Prostate gland (tissue), 2 donors: ENCODE measurements at regions not wholly inside any gene's neighbourhood (a gene's known extent, or its start where the extent isn't known, plus 50 kb on each side); places are given as distances from the start of the nearest gene placed in this dataset.

Source experiments
- DNase-seq: peaks from one replicate; pipeline ENCODE4 v3.0.0-alpha.2; 2019; ENCODE audit warnings: low spot score
- H3K27ac ChIP-seq, 2 donors: fragments of 200-600 bp; sonication (generic); 2 replicates each; pipeline ENCODE4 v1.5.1; 2017 to 2019
- H3K27me3 ChIP-seq: fragments of 200-600 bp; sonication (generic); replicated peaks from 2 replicates; pipeline ENCODE4 v1.5.1; 2019; ENCODE audit not compliant: insufficient read depth
- H3K36me3 ChIP-seq, 2 donors: fragments of 200-600 bp; sonication (generic); 1 replicate in 1 of 2; 2 replicates in 1 of 2; pipeline versions ENCODE4 v1.5.1 to v1.8.1; 2017 to 2019
- H3K4me1 ChIP-seq: fragments of 200-600 bp; sonication (generic); replicated peaks from 2 replicates; pipeline ENCODE4 v1.5.1; 2019
- H3K4me3 ChIP-seq, 2 donors: fragments of 200-600 bp; sonication (generic); 2 replicates each; pipeline ENCODE4 v1.5.1; 2017 to 2019
- H3K9me3 ChIP-seq: fragments of 200-600 bp; sonication (generic); 2 replicates; pipeline ENCODE4 v1.5.1; 2017
- CTCF ChIP-seq, 4 experiments: fragments of 200-600 bp in 2 of 4; fragments of 450-650 bp in 2 of 4; sonication (generic) in 2 of 4; IDR thresholded peaks; 1 replicate in 3 of 4; 2 replicates in 1 of 4; pipeline ENCODE4 v1.5.1; 2016 to 2019; ENCODE audit warnings: antibody characterized with exemption in 4 of 4, mild to moderate bottlenecking in 2 of 4, moderate library complexity in 2 of 4
- POLR2A ChIP-seq: fragments of 450-650 bp; IDR thresholded peaks from one replicate; pipeline ENCODE4 v1.6.1; 2016; ENCODE audit warnings: antibody characterized with exemption, mild to moderate bottlenecking
- POLR2AphosphoS5 ChIP-seq: sonication (generic); formaldehyde crosslinking; IDR thresholded peaks from one replicate; pipeline ENCODE4 v1.6.1; 2017; ENCODE audit warnings: antibody characterized with exemption
- WGBS: methylation state at CpG from one replicate; pipeline ENCODE4 v1.1.5; 2018; 5-methylcytosine and 5-hydroxymethylcytosine counted together
- intact Hi-C: fragments of 100-400 bp; cut with DNase I; formaldehyde crosslinking; loops from one replicate; pipeline ENCODE4 v1.14.2; 2022

DNA sequence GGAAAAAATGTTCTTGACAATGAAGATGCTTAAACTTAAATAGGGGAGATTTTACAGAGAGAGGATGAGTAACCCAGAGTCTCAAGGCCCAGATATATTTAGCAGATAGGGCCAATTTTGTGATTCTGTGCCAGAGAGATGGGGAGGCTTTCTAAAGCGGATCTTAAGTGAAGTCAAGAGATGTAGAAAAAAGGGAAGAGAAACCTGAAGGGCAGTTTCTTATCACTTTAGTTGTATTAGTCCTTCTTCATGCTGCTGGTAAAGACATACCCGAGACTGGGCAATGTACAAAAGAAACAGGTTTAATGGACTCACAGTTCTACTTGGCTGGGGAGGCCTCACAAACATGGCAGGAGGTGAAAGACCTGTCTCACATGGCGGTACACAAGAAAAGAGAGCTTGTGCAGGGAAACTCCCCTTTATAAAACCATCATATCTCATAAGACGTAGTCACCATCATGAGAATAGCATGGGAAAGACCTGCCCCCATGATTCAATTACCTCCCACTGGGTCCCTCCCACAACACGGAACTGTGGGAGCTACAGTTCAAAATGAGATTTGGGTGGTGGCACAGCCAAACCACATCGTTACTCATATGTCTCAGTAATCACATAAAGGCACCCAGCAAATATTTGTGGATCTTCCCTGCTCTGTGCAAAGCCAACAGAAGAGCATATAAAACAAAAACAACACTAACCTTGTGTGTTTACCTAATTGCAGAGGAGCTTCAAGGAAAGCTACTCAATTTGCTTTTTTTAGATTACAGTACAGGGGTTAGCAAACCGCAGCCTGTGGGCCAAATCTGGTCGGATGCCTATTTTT is 102.6 kb upstream of the MYCBP2 start:
- no peak for TF ChIP-seq POLR2A
- peak; percentile 79 for TF ChIP-seq POLR2AphosphoS5
- Histone ChIP-seq H3K4me3 (no peak overlapping the region), H3K27ac (no peak overlapping the region), H3K4me1 (no peaks in the 10 kb centered on the region), H3K36me3 (no peaks in the 10 kb centered on the region), H3K9me3 (no peaks in the 10 kb centered on the region), H3K27me3 (no peaks in the 10 kb centered on the region)
- intact Hi-C loops = no loop called here
- DNase-seq = peak; percentile 53
- WGBS = 55% methylated on average over 8 of the region's 8 CpGs

DNA sequence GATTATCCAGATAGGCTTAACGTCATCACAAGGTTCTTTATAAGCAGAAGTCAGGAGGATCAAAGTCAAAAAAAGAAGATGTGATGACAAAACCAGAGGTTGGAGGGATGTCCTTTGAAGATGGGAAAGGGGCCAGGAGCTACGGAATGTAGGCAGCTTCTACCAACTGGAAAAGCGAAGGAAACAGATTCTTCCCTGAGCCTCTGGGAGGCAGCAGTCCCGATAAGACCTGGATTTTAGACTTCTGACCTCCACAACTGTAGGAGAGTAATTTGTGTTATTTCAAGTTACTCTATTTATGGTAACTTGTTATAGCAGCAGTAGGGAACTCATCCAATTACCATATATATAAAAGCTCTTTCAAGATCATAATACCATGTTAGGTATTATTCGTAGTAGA is 98.8 kb upstream of the MYCBP2 start:
- no peak overlapping the region for H3K4me3 ChIP-seq
- WGBS = 69% methylated on average over 5 of the region's 5 CpGs
- no peaks in the 10 kb centered on the region for H3K36me3 ChIP-seq
- H3K4me1 ChIP-seq = peaks cover 5% of the 10 kb centered on the region
- intact Hi-C loops = no loop called here
- H3K9me3 ChIP-seq = no peaks in the 10 kb centered on the region
- no peaks in the 10 kb centered on the region for H3K27me3 ChIP-seq
- H3K27ac ChIP-seq = no peak overlapping the region
- no peak for TF ChIP-seq POLR2AphosphoS5
- TF ChIP-seq POLR2A = no peak
- TF ChIP-seq CTCF (IDR thresholded peaks at IDR 0.05) = no peak
- no peak for DNase-seq

- Histone ChIP-seq H3K36me3 (no peaks in the 10 kb centered on the region), H3K9me3 (no peaks in the 10 kb centered on the region), H3K4me1 (peaks cover 5% of the 10 kb centered on the region), H3K4me3 (no peak overlapping the region), H3K27ac (no peak overlapping the region), H3K27me3 (no peaks in the 10 kb centered on the region)
- DNase-seq = no peak
- no peak for TF ChIP-seq POLR2A
- TF ChIP-seq POLR2AphosphoS5 = no peak
- no peak for TF ChIP-seq CTCF (IDR thresholded peaks at IDR 0.05)
- 36% methylated on average over 4 of the region's 4 CpGs for WGBS
- intact Hi-C loops = no loop called here
Measured at GRCh38 chr13:77423296-77423695, 96.4 kb upstream of the MYCBP2 start.

DNA sequence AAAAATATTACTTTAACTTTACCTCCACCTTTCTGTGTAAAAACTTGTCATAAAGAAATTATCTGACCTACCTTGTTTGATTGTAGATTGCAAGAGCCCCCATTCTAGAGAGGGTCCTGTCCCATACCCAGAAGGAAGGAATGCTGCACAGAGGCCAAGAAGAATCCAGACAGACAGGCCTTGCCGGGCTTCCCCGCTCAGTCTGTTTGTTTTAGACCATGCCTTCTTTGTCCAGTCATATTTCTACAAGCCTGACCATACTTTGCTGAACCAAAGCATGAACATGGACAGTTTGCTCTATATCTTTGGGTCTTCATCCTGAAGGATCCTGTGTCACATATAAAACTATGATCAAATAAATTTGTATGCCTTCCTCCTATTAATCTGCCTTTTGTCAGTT is 95.8 kb upstream of the MYCBP2 start:
- 63% methylated on average over 2 of the region's 2 CpGs for whole genome bisulfite sequencing
- peak; percentile 17 for TF ChIP-seq POLR2AphosphoS5
- TF ChIP-seq POLR2A = no peak
- no peak for DNase-seq

DNA sequence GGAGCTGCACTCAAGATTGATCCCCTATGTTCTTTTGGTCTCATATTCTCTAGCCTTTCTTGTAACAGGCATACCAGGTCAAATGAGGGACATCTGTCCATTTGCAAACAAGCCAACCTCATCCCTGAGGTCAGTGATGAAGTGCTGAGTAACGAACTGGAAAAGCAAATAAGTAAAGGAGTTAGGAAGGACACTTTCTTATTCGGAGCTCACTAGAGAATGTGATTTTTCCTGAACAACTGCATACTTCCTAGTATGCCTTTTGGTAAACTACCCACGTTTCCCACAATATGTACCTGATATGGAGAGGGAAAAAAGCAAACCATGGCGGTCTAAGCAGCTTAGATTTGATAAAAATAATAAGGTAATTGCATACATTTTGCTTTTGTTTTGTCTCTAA is 91.0 kb upstream of the MYCBP2 start:
- no peaks in the 10 kb centered on the region for H3K9me3 ChIP-seq
- H3K4me3 ChIP-seq = no peak overlapping the region
- H3K27ac ChIP-seq = no peak overlapping the region
- H3K4me1 ChIP-seq = no peaks in the 10 kb centered on the region
- H3K36me3 ChIP-seq = no peaks in the 10 kb centered on the region
- H3K27me3 ChIP-seq = no peaks in the 10 kb centered on the region
- 41% methylated on average over 4 of the region's 4 CpGs for WGBS
- TF ChIP-seq POLR2AphosphoS5 (no peak), POLR2A (no peak), CTCF (IDR thresholded peaks at IDR 0.05) (no peak)
- no peak for DNase-seq
- intact Hi-C loops = no loop called here

More for the DNA sequence above, 95.8 kb upstream of the MYCBP2 start:
- H3K27me3 ChIP-seq = no peaks in the 10 kb centered on the region
- no peak overlapping the region for H3K4me3 ChIP-seq
- H3K27ac ChIP-seq = no peak overlapping the region
- no peaks in the 10 kb centered on the region for H3K9me3 ChIP-seq
- H3K36me3 ChIP-seq = no peaks in the 10 kb centered on the region
- peaks cover 5% of the 10 kb centered on the region for H3K4me1 ChIP-seq
- intact Hi-C loops = no loop called here

DNA sequence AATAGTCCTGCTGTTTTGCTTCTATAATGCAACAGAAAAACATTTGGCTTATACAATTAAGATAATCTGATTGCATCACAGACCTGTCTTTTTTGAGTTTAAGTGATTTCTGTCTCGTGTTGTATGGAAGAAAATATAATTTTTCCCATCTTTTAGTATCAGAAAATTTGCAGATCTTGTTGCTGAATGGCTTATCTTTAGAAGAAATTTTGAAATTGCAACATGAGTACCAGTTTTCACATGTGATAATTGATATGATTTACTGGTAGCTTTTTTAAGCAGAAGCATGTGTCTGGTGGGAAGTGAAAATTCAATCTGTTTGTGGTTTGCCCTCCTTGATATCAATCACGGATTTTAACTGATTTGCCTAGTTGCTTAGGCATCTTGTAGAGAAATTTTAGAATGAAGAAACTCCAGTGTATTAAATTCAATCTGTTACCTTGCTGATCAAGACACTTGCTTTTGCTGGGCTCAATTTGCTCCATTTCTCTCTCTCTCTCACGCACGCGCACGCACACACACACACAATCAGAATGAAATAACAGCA is 89.8 kb upstream of the MYCBP2 start:
- intact Hi-C loops = no loop called here
- H3K4me1 ChIP-seq = no peaks in the 10 kb centered on the region
- DNase-seq = no peak
- no peaks in the 10 kb centered on the region for H3K27me3 ChIP-seq
- no peak overlapping the region for H3K27ac ChIP-seq
- TF ChIP-seq POLR2AphosphoS5 (no peak), CTCF (IDR thresholded peaks at IDR 0.05) (no peak), POLR2A (no peak)
- 77% methylated on average over 6 of the region's 6 CpGs for WGBS
- H3K36me3 ChIP-seq = no peaks in the 10 kb centered on the region
- no peak overlapping the region for H3K4me3 ChIP-seq
- no peaks in the 10 kb centered on the region for H3K9me3 ChIP-seq
